Panc1 (cell line): ENCODE measurements at regions not wholly inside any gene's neighbourhood (a gene's known extent, or its start where the extent isn't known, plus 50 kb on each side); places are given as distances from the start of the nearest gene placed in this dataset.
"Not testable (repeated sequence)": the region's sequence is repeated elsewhere in the genome, so short reads cannot be mapped to it uniquely, and the experiment has no call there.

Experiments
- ATAC-seq: fragments of 200-7000 bp; cut with Tn5 transposase; 2 replicates; pipeline ENCODE4 v1.9.1; 2020; ENCODE audit warnings: mild to moderate bottlenecking, moderate library complexity
- BruUV-seq: library from RNA; stranded (reverse); fragments of 400-500 nt; replicated peaks from 2 replicates; lab custom pipeline; 2021; lab: Mats Ljungman, UMichigan
- CTCF ChIA-PET: fragments of 300-600 bp; sonication (Branson Sonifier 250); formaldehyde crosslinking; loops from one replicate; lab custom pipeline; 2022; ENCODE audit warnings: antibody characterized with exemption; lab: Charles Lee
- POLR2A ChIA-PET: fragments of 300-600 bp; sonication (Branson Sonifier 250); formaldehyde crosslinking; loops from one replicate; lab custom pipeline; 2022; ENCODE audit warnings: antibody characterized with exemption; lab: Charles Lee
- DNase-seq: peaks from one replicate; pipeline ENCODE4 v3.0.0-alpha.2; 2010; ENCODE audit warnings: low read depth, low spot score
- H3K27ac ChIP-seq: 2 replicates; pipeline ENCODE4 v1.5.1; 2011; ENCODE audit warnings: mild to moderate bottlenecking, low read length, inconsistent platforms
- H3K27me3 ChIP-seq: fragments of 200-500 bp; sonication (Bioruptor generic); 2 replicates; pipeline ENCODE4 v1.6.0; 2014; ENCODE audit warnings: low read length, inconsistent platforms; ENCODE audit not compliant: control insufficient read depth, insufficient read depth
- H3K36me3 ChIP-seq: fragments of 200-500 bp; sonication (Bioruptor generic); 2 replicates; pipeline ENCODE4 v1.5.1; 2014; ENCODE audit warnings: inconsistent platforms, mild to moderate bottlenecking, low read length, moderate library complexity; ENCODE audit not compliant: control insufficient read depth, insufficient read depth
- H3K4me1 ChIP-seq: 2 replicates; pipeline ENCODE4 v1.5.1; 2011; ENCODE audit warnings: inconsistent platforms, mild to moderate bottlenecking, low read length, moderate library complexity; ENCODE audit not compliant: control insufficient read depth, insufficient read depth
- H3K4me3 ChIP-seq, 2 experiments: 2 replicates each; pipeline ENCODE4 v1.5.1; 2011 to 2012; ENCODE audit warnings: low read depth in 2 of 2, low read length in 2 of 2, mild to moderate bottlenecking in 2 of 2, inconsistent platforms in 1 of 2, moderate library complexity in 1 of 2
- H3K9me3 ChIP-seq: fragments of 200-500 bp; sonication (Bioruptor generic); 2 replicates; pipeline ENCODE4 v1.5.1; 2014; ENCODE audit warnings: low read depth, mild to moderate bottlenecking, inconsistent platforms, low read length, moderate library complexity; ENCODE audit not compliant: control insufficient read depth, insufficient read depth
- CTCF ChIP-seq: fragments of 450-650 bp; IDR thresholded peaks from 2 replicates; pipeline ENCODE4 v1.5.1; 2017; ENCODE audit warnings: mild to moderate bottlenecking
- POLR2AphosphoS5 ChIP-seq: IDR thresholded peaks from 2 replicates; pipeline ENCODE4 v1.6.1; 2012; ENCODE audit warnings: mild to moderate bottlenecking, low read depth, low read length, moderate library complexity
- SIN3A ChIP-seq: IDR thresholded peaks from 2 replicates; pipeline ENCODE4 v1.6.1; 2012; ENCODE audit warnings: low read depth, mild to moderate bottlenecking, low read length, moderate library complexity, borderline replicate concordance; ENCODE audit not compliant: insufficient read depth
- TCF7L2 ChIP-seq: IDR thresholded peaks from 2 replicates; pipeline ENCODE4 v1.6.1; 2011; ENCODE audit warnings: mild to moderate bottlenecking, low read depth, low read length, inconsistent platforms
- in situ Hi-C: cut with HindIII; loops from 2 replicates; pipeline ENCODE4 v1.10.0; 2016; ENCODE audit warnings: low sequenced_read_pairs, low pct_unique_long_range_greater_than_20kb
- intact Hi-C: fragments of 100-400 bp; cut with micrococcal nuclease; formaldehyde crosslinking; loops from one replicate; pipeline ENCODE4 v1.10.0; 2022; ENCODE audit not compliant: unreplicated experiment
- TF ChIP-seq, protein P1 (sequence below), 2 experiments: IDR thresholded peaks; 2 replicates each; pipeline ENCODE4 v1.6.1; 2011 to 2012; ENCODE audit warnings: low read depth in 2 of 2, control low read depth in 1 of 2, low read length in 1 of 2, mild to moderate bottlenecking in 1 of 2, moderate library complexity in 1 of 2; ENCODE audit not compliant: insufficient read depth in 1 of 2

DNA sequence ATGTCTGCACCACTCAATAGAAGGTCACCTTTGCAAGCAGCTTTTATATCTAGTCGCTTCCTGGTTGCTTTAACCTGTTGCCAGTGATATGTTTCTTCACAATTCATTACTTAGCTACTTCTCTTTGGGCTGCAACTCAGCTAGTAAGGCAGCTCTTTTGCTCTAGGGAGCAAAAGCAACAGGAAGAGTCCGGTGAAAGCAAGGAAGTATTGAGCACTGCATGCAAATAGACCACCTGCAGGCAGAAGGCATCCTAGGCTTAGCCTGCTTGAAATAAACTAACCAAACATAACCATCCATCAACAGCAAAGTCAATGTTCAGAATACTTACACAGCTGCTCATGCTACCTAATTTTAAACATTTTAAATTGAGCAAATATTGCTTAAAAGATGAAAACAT lies 529.2 kb upstream of the LINC00305 start:
- CTCF ChIA-PET, result no interaction called here
- H3K27ac ChIP-seq, result no peak overlapping the region
- TF ChIP-seq CTCF (no peak), TCF7L2 (no peak), POLR2AphosphoS5 (no peak), SIN3A (no peak)
- TF ChIP-seq, protein P1, sequence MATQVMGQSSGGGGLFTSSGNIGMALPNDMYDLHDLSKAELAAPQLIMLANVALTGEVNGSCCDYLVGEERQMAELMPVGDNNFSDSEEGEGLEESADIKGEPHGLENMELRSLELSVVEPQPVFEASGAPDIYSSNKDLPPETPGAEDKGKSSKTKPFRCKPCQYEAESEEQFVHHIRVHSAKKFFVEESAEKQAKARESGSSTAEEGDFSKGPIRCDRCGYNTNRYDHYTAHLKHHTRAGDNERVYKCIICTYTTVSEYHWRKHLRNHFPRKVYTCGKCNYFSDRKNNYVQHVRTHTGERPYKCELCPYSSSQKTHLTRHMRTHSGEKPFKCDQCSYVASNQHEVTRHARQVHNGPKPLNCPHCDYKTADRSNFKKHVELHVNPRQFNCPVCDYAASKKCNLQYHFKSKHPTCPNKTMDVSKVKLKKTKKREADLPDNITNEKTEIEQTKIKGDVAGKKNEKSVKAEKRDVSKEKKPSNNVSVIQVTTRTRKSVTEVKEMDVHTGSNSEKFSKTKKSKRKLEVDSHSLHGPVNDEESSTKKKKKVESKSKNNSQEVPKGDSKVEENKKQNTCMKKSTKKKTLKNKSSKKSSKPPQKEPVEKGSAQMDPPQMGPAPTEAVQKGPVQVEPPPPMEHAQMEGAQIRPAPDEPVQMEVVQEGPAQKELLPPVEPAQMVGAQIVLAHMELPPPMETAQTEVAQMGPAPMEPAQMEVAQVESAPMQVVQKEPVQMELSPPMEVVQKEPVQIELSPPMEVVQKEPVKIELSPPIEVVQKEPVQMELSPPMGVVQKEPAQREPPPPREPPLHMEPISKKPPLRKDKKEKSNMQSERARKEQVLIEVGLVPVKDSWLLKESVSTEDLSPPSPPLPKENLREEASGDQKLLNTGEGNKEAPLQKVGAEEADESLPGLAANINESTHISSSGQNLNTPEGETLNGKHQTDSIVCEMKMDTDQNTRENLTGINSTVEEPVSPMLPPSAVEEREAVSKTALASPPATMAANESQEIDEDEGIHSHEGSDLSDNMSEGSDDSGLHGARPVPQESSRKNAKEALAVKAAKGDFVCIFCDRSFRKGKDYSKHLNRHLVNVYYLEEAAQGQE (IDR thresholded peaks at IDR 0.05; ENCODE audit: insufficient read depth in 1 of 2, low read depth in 2 of 2, low read length in 1 of 2), result no peak
- POLR2A ChIA-PET, result no interaction called here
- no TSS peak for BruUV-seq
- H3K27me3 ChIP-seq, result no peaks in the 10 kb centered on the region
- ATAC-seq (no peak), DNase-seq (no peak)
- H3K4me3 ChIP-seq, result no peak overlapping the region
- no peaks in the 10 kb centered on the region for H3K36me3 ChIP-seq
- no peaks in the 10 kb centered on the region for H3K4me1 ChIP-seq
- in situ Hi-C loops (no loop called here), intact Hi-C loops (no loop called here)
- H3K9me3 ChIP-seq, result no peaks in the 10 kb centered on the region

- ChIA-PET CTCF (no interaction called here), POLR2A (no interaction called here)
- in situ Hi-C loops (no loop called here), intact Hi-C loops (no loop called here)
- Histone ChIP-seq H3K9me3 (no peaks in the 10 kb centered on the region), H3K27me3 (no peaks in the 10 kb centered on the region), H3K36me3 (no peaks in the 10 kb centered on the region), H3K4me1 (no peaks in the 10 kb centered on the region), H3K4me3 (no peak overlapping the region), H3K27ac (no peak overlapping the region)
- ATAC-seq, result no peak
- no peak for DNase-seq
- TF ChIP-seq POLR2AphosphoS5 (no peak), SIN3A (no peak), TCF7L2 (no peak), CTCF (no peak)
- TF ChIP-seq, protein P1 (IDR thresholded peaks at IDR 0.05; ENCODE audit: insufficient read depth in 1 of 2, low read depth in 2 of 2, low read length in 1 of 2), result no peak
- BruUV-seq, result no TSS peak
Measured at GRCh38 chr18:64674694-64675093, 525.8 kb upstream of the LINC00305 start.

GRCh38 chr18:64671293-64671692 lies 522.4 kb upstream of the LINC00305 start:
- in situ Hi-C loops, H3K27ac ChIP-seq, DNase-seq, H3K9me3 ChIP-seq, intact Hi-C loops, ATAC-seq, H3K36me3 ChIP-seq, CTCF ChIA-PET, H3K4me1 ChIP-seq, H3K27me3 ChIP-seq, BruUV-seq, H3K4me3 ChIP-seq, POLR2A ChIA-PET: not testable (repeated sequence)
